ENCODE measurements at regions not wholly inside any gene's neighbourhood (a gene's known extent, or its start where the extent isn't known, plus 50 kb on each side); places are given as distances from the start of the nearest gene placed in this dataset.

DNA sequence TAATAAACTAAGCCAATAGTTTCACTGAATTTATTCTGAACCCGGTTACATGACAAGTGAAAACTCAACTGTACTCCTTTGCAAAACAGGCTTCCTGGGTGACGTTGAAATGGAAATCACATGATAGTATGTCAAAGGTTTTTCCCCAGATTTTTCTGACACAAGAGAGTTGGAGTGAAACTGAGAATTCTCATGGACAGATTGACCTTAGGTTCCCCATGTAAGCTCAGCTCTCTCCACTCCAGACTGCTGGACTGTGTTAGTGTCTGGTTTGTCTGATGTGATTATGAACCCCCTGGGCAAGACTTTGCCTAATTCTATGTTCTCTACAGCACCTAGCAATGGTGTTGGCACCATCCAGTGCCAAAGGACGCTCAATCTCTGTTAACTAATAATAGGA lies 219.7 kb upstream of the COL8A1 start:
- intact Hi-C loops (cut with DNase I; ENCODE audit: low total_unique reads): no loop called here
- Histone ChIP-seq H3K4me1 (no peaks in the 10 kb centered on the region), H3K4me3 (no peak overlapping the region), H3K36me3 (no peaks in the 10 kb centered on the region), H3K27ac (no peak overlapping the region), H3K9me3 (no peaks in the 10 kb centered on the region), H3K27me3 (no peaks in the 10 kb centered on the region)
- WGBS, 5 donors: 56 to 75% (median 72%) methylated on average over 3 of the region's 3 CpGs
- no peak for TF ChIP-seq POLR2A (IDR thresholded peaks at IDR 0.05)
- TF ChIP-seq POLR2AphosphoS5 (IDR thresholded peaks at IDR 0.05): no peak
- no peak for TF ChIP-seq EP300 (IDR thresholded peaks at IDR 0.05)
- TF ChIP-seq, protein P1, sequence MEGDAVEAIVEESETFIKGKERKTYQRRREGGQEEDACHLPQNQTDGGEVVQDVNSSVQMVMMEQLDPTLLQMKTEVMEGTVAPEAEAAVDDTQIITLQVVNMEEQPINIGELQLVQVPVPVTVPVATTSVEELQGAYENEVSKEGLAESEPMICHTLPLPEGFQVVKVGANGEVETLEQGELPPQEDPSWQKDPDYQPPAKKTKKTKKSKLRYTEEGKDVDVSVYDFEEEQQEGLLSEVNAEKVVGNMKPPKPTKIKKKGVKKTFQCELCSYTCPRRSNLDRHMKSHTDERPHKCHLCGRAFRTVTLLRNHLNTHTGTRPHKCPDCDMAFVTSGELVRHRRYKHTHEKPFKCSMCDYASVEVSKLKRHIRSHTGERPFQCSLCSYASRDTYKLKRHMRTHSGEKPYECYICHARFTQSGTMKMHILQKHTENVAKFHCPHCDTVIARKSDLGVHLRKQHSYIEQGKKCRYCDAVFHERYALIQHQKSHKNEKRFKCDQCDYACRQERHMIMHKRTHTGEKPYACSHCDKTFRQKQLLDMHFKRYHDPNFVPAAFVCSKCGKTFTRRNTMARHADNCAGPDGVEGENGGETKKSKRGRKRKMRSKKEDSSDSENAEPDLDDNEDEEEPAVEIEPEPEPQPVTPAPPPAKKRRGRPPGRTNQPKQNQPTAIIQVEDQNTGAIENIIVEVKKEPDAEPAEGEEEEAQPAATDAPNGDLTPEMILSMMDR (IDR thresholded peaks at IDR 0.05): no peak
- DNase-seq: no peak

GRCh38 chr3:99418209-99418635 lies 220.2 kb upstream of the COL8A1 start:
- intact Hi-C loops (cut with DNase I; ENCODE audit: low total_unique reads): no loop called here
- TF ChIP-seq, protein P1 (IDR thresholded peaks at IDR 0.05): no peak
- TF ChIP-seq EP300 (IDR thresholded peaks at IDR 0.05) (no peak), POLR2A (IDR thresholded peaks at IDR 0.05) (no peak), POLR2AphosphoS5 (IDR thresholded peaks at IDR 0.05) (no peak)
- no peak overlapping the region for H3K27ac ChIP-seq
- no peaks in the 10 kb centered on the region for H3K4me1 ChIP-seq
- no peak overlapping the region for H3K4me3 ChIP-seq
- H3K27me3 ChIP-seq: no peaks in the 10 kb centered on the region
- 44 to 60% (median 53%) methylated on average over 2 of the region's 2 CpGs for WGBS, 5 donors
- H3K36me3 ChIP-seq: no peaks in the 10 kb centered on the region
- no peak for DNase-seq
- H3K9me3 ChIP-seq: no peaks in the 10 kb centered on the region

DNA sequence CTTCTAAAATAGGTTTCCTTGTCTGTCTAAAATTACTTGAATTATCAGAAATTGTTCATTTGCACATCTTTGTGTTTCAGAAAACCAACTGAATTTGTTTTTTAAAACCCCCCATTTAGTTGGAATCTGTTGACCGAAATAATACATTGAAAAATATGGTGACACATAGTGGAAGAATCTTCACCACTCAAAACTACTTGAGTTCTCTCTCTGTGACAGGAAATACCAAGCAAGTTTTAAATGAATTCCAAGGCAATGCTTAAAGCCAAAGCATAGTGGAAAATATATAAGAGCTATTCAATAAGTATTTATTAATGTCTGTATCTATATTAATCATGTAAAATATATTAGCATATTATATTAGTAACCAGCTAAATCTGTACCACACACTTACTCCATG lies 224.9 kb upstream of the COL8A1 start:
- 53 to 86% (median 71%) methylated on average over 1 of the region's 1 CpG for WGBS, 5 donors
- intact Hi-C loops (cut with DNase I; ENCODE audit: low total_unique reads): no loop called here
- H3K4me1 ChIP-seq: no peaks in the 10 kb centered on the region
- no peaks in the 10 kb centered on the region for H3K36me3 ChIP-seq
- no peak for TF ChIP-seq EP300 (IDR thresholded peaks at IDR 0.05)
- TF ChIP-seq, protein P1 (IDR thresholded peaks at IDR 0.05): no peak
- no peak for TF ChIP-seq POLR2A (IDR thresholded peaks at IDR 0.05)
- no peak for TF ChIP-seq POLR2AphosphoS5 (IDR thresholded peaks at IDR 0.05)
- DNase-seq: no peak
- no peak overlapping the region for H3K27ac ChIP-seq
- H3K9me3 ChIP-seq: no peaks in the 10 kb centered on the region
- no peak overlapping the region for H3K4me3 ChIP-seq
- no peaks in the 10 kb centered on the region for H3K27me3 ChIP-seq

- intact Hi-C loops (cut with DNase I; ENCODE audit: low total_unique reads): no loop called here
- H3K36me3 ChIP-seq: no peaks in the 10 kb centered on the region
- DNase-seq: no peak
- no peak overlapping the region for H3K4me3 ChIP-seq
- no peak overlapping the region for H3K27ac ChIP-seq
- TF ChIP-seq POLR2AphosphoS5 (IDR thresholded peaks at IDR 0.05): no peak
- TF ChIP-seq, protein P1 (IDR thresholded peaks at IDR 0.05): no peak
- TF ChIP-seq EP300 (IDR thresholded peaks at IDR 0.05): no peak
- TF ChIP-seq POLR2A (IDR thresholded peaks at IDR 0.05): no peak
- H3K9me3 ChIP-seq: no peaks in the 10 kb centered on the region
- WGBS, 5 donors: 50 to 75% (median 64%) methylated on average over 7 of the region's 7 CpGs
- no peaks in the 10 kb centered on the region for H3K4me1 ChIP-seq
- H3K27me3 ChIP-seq: no peaks in the 10 kb centered on the region
These were observed 227.5 kb upstream of the COL8A1 start for GRCh38 chr3:99410789-99411311.

All from stomach (tissue), 8 donors.